ENCODE measurements at regions not wholly inside any gene's neighbourhood (a gene's known extent, or its start where the extent isn't known, plus 50 kb on each side); places are given as distances from the start of the nearest gene placed in this dataset.
"Not testable (repeated sequence)": the region's sequence is repeated elsewhere in the genome, so short reads cannot be mapped to it uniquely, and the experiment has no call there.

GRCh38 chr11:110347660-110348059, 51.2 kb upstream of the RDX start:
- no peak overlapping the region for H3K4me3 ChIP-seq
- DNase-seq, result no peak

GRCh38 chr11:110349138-110349996, 53.0 kb upstream of the RDX start:
- Histone ChIP-seq H3K4me1 (no peaks in the 10 kb centered on the region), H3K27me3 (no peaks in the 10 kb centered on the region), H3K27ac (no peak overlapping the region), H3K9me3 (replicated peaks) (no peaks in the 10 kb centered on the region), H3K4me3 (no peak overlapping the region), H3K36me3 (no peaks in the 10 kb centered on the region)
- DNase-seq, result no peak

More at GRCh38 chr11:110347660-110348059, 51.2 kb upstream of the RDX start:
- Histone ChIP-seq H3K4me1 (no peaks in the 10 kb centered on the region), H3K27ac (no peak overlapping the region), H3K36me3 (no peaks in the 10 kb centered on the region), H3K27me3 (no peaks in the 10 kb centered on the region), H3K9me3 (replicated peaks) (no peaks in the 10 kb centered on the region)

DNA sequence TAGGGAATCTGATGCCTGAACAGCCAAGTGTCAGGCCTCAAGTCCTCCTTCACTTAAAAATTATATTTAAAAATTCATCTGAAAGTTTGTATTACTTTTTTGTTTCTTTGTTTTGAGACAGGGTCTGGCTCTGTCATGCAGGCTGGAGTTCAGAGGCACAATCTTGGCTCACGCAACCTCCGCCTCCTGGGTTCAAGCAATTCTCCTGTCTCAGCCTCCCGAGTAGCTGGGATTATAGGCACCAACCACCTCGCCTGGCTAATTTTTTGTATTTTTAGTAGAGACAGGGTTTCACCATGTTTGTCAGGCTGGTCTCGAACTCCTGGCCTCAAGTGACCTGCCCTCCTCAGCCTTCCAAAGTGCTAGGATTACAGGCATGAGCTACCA, 53.6 kb upstream of the RDX start:
- not testable (repeated sequence) for H3K36me3 ChIP-seq; H3K4me1 ChIP-seq; H3K9me3 ChIP-seq (replicated peaks); DNase-seq; H3K27ac ChIP-seq; H3K4me3 ChIP-seq; H3K27me3 ChIP-seq

GRCh38 chr11:110355011-110355744, 58.8 kb upstream of the RDX start:
- DNase-seq, result peak; percentile 12 to 44
- no peaks in the 10 kb centered on the region for H3K9me3 ChIP-seq (replicated peaks)
- no peaks in the 10 kb centered on the region for H3K27me3 ChIP-seq
- H3K27ac ChIP-seq, result no peak overlapping the region
- H3K4me3 ChIP-seq, result no peak overlapping the region
- peaks cover 9% of the 10 kb centered on the region for H3K4me1 ChIP-seq
- H3K36me3 ChIP-seq, result no peaks in the 10 kb centered on the region

DNA sequence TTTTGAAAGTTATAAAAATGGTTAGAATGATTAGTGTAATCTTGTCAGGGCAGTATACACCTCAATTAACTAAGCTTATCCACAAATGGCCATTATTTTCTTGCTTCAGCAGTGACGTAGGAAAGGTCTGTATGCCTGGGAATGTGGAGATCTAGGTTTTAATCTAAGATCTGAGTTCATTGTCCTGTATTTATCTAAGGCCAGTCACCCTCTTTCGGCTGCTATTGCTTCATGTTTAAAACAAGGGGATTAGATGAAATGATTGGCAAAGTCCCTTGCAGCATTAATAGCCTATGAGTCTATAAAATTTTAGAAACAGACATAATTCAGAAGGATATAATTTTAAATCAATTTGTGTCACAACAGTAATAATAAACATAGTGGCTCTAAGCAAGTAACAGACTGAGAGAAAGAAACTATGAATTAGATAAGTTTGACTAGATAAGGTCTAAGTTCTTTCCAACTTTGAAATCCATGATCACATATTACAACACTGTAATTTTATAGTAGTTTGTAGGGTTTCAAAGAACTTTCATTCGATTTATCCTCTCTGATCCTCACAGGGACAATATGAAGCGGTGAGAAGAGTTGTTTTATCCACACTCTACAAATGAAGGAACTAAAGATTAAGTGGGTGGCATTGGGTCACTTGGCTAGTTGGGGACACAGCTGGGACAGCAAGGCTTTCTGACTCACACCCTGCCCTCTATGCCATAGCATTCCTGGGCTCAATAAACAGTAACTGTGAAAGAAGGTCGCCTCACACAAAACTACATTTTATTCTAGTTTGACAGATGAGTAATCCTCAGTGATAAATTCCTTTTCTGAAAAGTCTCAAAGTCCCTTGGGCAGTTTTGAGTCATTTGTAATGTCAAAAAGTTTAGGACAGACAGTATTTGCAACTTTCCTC, 60.6 kb upstream of the RDX start:
- H3K4me1 ChIP-seq, result peaks cover 9% of the 10 kb centered on the region
- no peaks in the 10 kb centered on the region for H3K27me3 ChIP-seq
- H3K27ac ChIP-seq, result peak overlapping the region; percentile 12; the same call in 1 of the 2 replicates
- DNase-seq, result no peak
- H3K9me3 ChIP-seq (replicated peaks), result no peaks in the 10 kb centered on the region
- no peak overlapping the region for H3K4me3 ChIP-seq
- H3K36me3 ChIP-seq, result no peaks in the 10 kb centered on the region

GRCh38 chr11:110358336-110358735, 61.9 kb upstream of the RDX start:
- Histone ChIP-seq H3K27ac (no peak overlapping the region), H3K27me3 (no peaks in the 10 kb centered on the region), H3K9me3 (replicated peaks) (no peaks in the 10 kb centered on the region), H3K4me1 (peaks cover 9% of the 10 kb centered on the region), H3K4me3 (no peak overlapping the region), H3K36me3 (no peaks in the 10 kb centered on the region)
- DNase-seq, result no peak

DNA sequence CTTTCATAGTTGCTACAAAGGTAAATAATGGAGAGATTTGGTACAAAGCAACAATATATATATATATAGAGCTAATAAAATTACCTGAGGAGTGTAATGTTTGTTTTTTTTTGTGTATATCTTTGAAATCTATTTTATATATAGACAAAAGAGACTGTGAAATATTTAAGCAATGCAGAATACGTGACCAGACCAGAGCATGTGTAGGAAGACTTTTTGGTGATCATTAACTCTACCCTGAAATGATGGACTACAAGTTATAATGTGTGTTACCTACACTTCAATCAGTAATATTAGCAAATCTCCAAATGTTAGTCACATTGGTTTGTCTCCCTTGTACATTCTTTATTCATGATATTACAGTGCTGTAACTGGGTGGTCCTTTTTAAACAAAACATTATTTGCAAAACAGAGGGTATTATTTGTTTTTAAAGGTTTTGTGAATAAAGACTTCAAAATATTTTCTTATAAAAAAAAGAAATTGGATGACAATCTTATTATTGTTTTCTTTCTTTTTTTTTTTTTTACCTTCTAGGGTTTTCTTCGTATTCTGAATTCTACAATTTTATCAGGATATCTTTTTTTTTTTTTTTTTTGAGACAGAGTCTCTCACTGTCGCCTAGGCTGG, 64.5 kb upstream of the RDX start:
- peaks cover 16% of the 10 kb centered on the region for H3K4me1 ChIP-seq
- H3K27ac ChIP-seq; DNase-seq; H3K36me3 ChIP-seq; H3K9me3 ChIP-seq (replicated peaks); H3K27me3 ChIP-seq; H3K4me3 ChIP-seq: not testable (repeated sequence)

DNA sequence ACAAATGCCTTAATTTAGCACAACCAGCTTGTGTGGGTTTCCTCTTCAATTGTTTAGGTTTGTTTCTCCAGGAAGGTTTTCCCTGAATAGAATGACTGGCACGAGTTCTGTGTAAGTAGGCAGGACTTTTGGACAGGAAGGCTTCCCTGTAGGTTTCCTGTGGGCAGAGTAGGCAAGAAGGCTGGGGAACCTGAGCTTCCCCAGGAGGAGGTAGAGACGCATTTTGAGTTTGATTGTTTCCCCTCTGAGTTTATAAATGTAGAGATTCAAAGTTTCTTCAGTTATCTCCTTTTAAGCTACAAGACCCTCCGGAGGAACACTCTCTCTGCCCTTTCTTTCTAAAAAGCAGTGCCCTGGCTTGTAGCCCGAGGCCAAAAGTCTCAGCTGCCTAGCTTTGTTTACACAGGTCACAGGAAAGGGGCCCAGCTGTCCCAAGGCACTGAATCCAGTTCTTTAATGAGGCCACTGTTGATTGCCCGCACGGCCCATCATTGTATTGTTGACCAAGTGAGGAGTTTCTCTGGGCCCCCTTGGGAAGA, 66.6 kb upstream of the RDX start:
- Histone ChIP-seq H3K27me3 (no peaks in the 10 kb centered on the region), H3K9me3 (replicated peaks) (no peaks in the 10 kb centered on the region), H3K36me3 (no peaks in the 10 kb centered on the region), H3K4me1 (peaks cover 7% of the 10 kb centered on the region), H3K27ac (peak overlapping the region; percentile 87), H3K4me3 (peak overlapping the region; percentile 53)
- DNase-seq, result peak; percentile 86 to 93

GRCh38 chr11:110366291-110366690, 63.5 kb upstream of the FDX1 start:
- peak; percentile 24 to 40 for DNase-seq
- Histone ChIP-seq H3K4me1 (peaks cover 7% of the 10 kb centered on the region), H3K36me3 (no peaks in the 10 kb centered on the region), H3K27me3 (no peaks in the 10 kb centered on the region), H3K27ac (no peak overlapping the region), H3K4me3 (no peak overlapping the region), H3K9me3 (replicated peaks) (no peaks in the 10 kb centered on the region)

GRCh38 chr11:110367571-110367970, 62.2 kb upstream of the FDX1 start:
- H3K27me3 ChIP-seq, result no peaks in the 10 kb centered on the region
- DNase-seq, result no peak
- H3K4me1 ChIP-seq, result peaks cover 7% of the 10 kb centered on the region
- no peaks in the 10 kb centered on the region for H3K9me3 ChIP-seq (replicated peaks)
- H3K36me3 ChIP-seq, result no peaks in the 10 kb centered on the region
- no peak overlapping the region for H3K27ac ChIP-seq
- no peak overlapping the region for H3K4me3 ChIP-seq

DNA sequence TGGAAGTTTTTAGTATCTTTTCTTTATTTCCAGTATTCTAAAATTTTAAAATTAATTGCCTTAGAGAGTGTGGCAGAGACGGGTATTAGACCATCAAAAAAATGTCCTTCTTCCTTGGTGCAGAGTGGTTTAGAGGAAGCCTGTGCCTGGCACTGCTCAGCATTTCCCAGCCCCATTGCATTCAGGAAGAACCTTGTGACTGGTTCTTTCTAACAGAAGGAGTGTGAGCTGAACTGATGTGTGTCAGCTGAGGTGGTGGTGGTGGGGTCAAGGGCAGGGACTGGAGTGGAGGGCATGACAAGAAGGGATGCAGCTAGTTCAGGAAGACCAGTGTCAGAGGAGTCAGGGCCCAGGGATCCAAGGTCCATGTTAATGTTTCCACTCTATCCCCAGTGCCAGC, 58.7 kb upstream of the FDX1 start:
- Histone ChIP-seq H3K27ac (no peak overlapping the region), H3K9me3 (replicated peaks) (no peaks in the 10 kb centered on the region), H3K36me3 (no peaks in the 10 kb centered on the region)

GRCh38 chr11:110373051-110373702, 56.6 kb upstream of the FDX1 start:
- Histone ChIP-seq H3K4me3 (no peak overlapping the region), H3K36me3 (no peaks in the 10 kb centered on the region), H3K9me3 (replicated peaks) (no peaks in the 10 kb centered on the region), H3K27me3 (no peaks in the 10 kb centered on the region), H3K4me1 (peaks cover 3% of the 10 kb centered on the region), H3K27ac (no peak overlapping the region)
- no peak for DNase-seq

More for the DNA sequence above, 58.7 kb upstream of the FDX1 start:
- Histone ChIP-seq H3K4me3 (no peak overlapping the region), H3K27me3 (no peaks in the 10 kb centered on the region), H3K4me1 (no peaks in the 10 kb centered on the region)
- DNase-seq, result no peak

DNA sequence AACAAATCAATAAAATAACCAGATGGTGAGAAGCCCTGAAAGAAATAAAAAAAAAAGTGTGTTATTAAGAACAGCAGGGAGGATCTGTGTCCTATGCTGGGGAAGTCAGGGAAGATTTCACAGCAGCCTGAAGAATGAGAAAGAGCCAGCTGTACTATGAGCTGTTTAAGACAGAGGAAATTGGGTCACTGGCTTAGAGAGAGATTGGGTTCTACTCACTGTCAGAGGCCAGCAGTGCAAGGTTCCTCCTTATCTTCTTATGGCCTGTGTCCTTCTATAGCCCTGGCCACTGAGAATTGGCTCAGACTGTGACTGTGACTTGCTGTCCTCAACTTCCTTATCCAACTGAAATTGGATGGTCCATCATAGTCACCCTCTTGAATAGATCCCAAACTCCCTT, 54.8 kb upstream of the FDX1 start:
- Histone ChIP-seq H3K27ac (no peak overlapping the region), H3K4me1 (peaks cover 3% of the 10 kb centered on the region), H3K4me3 (no peak overlapping the region), H3K9me3 (replicated peaks) (no peaks in the 10 kb centered on the region), H3K36me3 (no peaks in the 10 kb centered on the region), H3K27me3 (no peaks in the 10 kb centered on the region)
- DNase-seq, result no peak

DNA sequence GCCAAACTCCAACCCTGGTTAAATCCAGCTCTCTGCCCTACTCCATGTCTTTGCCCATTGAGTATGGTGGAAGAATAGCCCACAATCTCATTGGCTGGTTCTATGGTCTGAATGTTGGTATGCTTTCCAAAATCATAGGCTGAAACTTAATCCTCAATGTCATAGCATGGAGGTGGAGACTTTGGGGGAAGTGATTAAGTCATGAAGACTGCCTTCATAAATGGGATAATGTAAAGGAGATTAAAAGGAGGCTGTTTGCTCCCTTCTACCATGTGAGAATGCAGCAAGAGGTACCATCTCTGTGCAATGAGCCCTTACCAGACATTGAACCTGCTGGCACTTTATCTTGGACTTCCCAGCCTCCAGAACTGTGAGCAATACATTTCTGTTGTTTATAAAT, 54.4 kb upstream of the FDX1 start:
- Histone ChIP-seq H3K27me3 (no peaks in the 10 kb centered on the region), H3K27ac (no peak overlapping the region), H3K36me3 (no peaks in the 10 kb centered on the region), H3K4me1 (peaks cover 3% of the 10 kb centered on the region), H3K4me3 (no peak overlapping the region), H3K9me3 (replicated peaks) (no peaks in the 10 kb centered on the region)
- no peak for DNase-seq

Measured in SJCRH30 (cell line).